GM23338 (cell line): ENCODE measurements at regions not wholly inside any gene's neighbourhood (a gene's known extent, or its start where the extent isn't known, plus 50 kb on each side); places are given as distances from the start of the nearest gene placed in this dataset.

Source experiments
- CREB1 ChIP-seq: fragments of 250-450 bp; sonication (Bioruptor Pico); IDR thresholded peaks from 2 replicates; pipeline ENCODE4 v1.5.0; 2020; ENCODE audit warnings: low read depth, mild to moderate bottlenecking, moderate library complexity
- EZH2 ChIP-seq: fragments of 200-600 bp; sonication (generic); IDR thresholded peaks from one replicate; pipeline ENCODE4 v1.8.0; 2017; ENCODE audit warnings: antibody characterized with exemption, mild to moderate bottlenecking, low read depth; ENCODE audit not compliant: unreplicated experiment
- EZH2phosphoT487 ChIP-seq: fragments of 200-600 bp; sonication (generic); IDR thresholded peaks from one replicate; pipeline ENCODE4 v1.8.1; 2018; ENCODE audit warnings: antibody characterized with exemption; ENCODE audit not compliant: unreplicated experiment
- NANOG ChIP-seq: IDR thresholded peaks from 2 replicates; pipeline ENCODE4 v1.6.1; 2016; ENCODE audit warnings: antibody characterized with exemption, borderline replicate concordance
- POLR2AphosphoS5 ChIP-seq: IDR thresholded peaks from 2 replicates; pipeline ENCODE4 v1.6.1; 2016; ENCODE audit warnings: antibody characterized with exemption, low read depth
- STAT1 ChIP-seq: IDR thresholded peaks from one replicate; pipeline ENCODE4 v1.6.1; 2016; ENCODE audit warnings: antibody characterized with exemption; ENCODE audit not compliant: unreplicated experiment
- ZNF331 ChIP-seq: fragments of 250-450 bp; sonication (Bioruptor Pico); IDR thresholded peaks from 2 replicates; pipeline ENCODE4 v1.5.0; 2020; ENCODE audit warnings: low read depth, mild to moderate bottlenecking, moderate library complexity
- TF ChIP-seq, protein P1 (sequence below), 2 experiments: fragments of 200-600 bp in 1 of 2; sonication (generic) in 1 of 2; conservative IDR thresholded peaks; 2 replicates each; pipeline versions ENCODE4 v1.5.1 to v1.6.1; 2016 to 2017; ENCODE audit warnings: antibody characterized with exemption in 2 of 2, low read depth in 2 of 2, mild to moderate bottlenecking in 2 of 2, moderate library complexity in 1 of 2
- TF ChIP-seq, protein P2 (sequence below): IDR thresholded peaks from one replicate; pipeline ENCODE4 v1.6.1; 2018; ENCODE audit warnings: antibody characterized with exemption; ENCODE audit not compliant: unreplicated experiment

DNA sequence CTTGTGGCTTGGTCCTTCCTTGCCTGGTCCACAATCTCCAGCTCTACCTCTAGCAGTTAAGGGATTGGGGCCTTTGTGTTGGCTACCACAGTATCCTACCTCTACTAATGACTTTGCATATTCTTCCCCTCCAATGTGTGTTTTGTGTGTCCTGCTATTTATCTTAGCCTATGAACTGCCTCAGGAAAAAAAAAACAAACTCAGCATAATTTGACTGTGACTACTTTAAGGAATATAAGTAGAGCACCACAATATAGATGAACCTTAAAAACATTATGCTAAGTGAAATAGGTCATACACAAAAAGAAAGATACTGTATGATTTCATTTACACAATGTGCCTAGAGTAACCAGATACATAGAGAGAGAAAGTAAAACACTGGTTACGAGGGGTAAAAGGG lies 61.3 kb upstream of the PTPN13 start:
- TF ChIP-seq EZH2phosphoT487 (no peak), NANOG (no peak), POLR2AphosphoS5 (no peak), EZH2 (no peak), CREB1 (CRISPR knock-in tag) (no peak), ZNF331 (CRISPR knock-in tag) (no peak), STAT1 (no peak)
- TF ChIP-seq, protein P1, sequence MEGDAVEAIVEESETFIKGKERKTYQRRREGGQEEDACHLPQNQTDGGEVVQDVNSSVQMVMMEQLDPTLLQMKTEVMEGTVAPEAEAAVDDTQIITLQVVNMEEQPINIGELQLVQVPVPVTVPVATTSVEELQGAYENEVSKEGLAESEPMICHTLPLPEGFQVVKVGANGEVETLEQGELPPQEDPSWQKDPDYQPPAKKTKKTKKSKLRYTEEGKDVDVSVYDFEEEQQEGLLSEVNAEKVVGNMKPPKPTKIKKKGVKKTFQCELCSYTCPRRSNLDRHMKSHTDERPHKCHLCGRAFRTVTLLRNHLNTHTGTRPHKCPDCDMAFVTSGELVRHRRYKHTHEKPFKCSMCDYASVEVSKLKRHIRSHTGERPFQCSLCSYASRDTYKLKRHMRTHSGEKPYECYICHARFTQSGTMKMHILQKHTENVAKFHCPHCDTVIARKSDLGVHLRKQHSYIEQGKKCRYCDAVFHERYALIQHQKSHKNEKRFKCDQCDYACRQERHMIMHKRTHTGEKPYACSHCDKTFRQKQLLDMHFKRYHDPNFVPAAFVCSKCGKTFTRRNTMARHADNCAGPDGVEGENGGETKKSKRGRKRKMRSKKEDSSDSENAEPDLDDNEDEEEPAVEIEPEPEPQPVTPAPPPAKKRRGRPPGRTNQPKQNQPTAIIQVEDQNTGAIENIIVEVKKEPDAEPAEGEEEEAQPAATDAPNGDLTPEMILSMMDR (conservative IDR thresholded peaks at IDR 0.05; ENCODE audit: low read depth in 2 of 2): no peak
- TF ChIP-seq, protein P2, sequence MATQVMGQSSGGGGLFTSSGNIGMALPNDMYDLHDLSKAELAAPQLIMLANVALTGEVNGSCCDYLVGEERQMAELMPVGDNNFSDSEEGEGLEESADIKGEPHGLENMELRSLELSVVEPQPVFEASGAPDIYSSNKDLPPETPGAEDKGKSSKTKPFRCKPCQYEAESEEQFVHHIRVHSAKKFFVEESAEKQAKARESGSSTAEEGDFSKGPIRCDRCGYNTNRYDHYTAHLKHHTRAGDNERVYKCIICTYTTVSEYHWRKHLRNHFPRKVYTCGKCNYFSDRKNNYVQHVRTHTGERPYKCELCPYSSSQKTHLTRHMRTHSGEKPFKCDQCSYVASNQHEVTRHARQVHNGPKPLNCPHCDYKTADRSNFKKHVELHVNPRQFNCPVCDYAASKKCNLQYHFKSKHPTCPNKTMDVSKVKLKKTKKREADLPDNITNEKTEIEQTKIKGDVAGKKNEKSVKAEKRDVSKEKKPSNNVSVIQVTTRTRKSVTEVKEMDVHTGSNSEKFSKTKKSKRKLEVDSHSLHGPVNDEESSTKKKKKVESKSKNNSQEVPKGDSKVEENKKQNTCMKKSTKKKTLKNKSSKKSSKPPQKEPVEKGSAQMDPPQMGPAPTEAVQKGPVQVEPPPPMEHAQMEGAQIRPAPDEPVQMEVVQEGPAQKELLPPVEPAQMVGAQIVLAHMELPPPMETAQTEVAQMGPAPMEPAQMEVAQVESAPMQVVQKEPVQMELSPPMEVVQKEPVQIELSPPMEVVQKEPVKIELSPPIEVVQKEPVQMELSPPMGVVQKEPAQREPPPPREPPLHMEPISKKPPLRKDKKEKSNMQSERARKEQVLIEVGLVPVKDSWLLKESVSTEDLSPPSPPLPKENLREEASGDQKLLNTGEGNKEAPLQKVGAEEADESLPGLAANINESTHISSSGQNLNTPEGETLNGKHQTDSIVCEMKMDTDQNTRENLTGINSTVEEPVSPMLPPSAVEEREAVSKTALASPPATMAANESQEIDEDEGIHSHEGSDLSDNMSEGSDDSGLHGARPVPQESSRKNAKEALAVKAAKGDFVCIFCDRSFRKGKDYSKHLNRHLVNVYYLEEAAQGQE: no peak
